Suprapubic skin (tissue), 4 donors: ENCODE measurements at regions not wholly inside any gene's neighbourhood (a gene's known extent, or its start where the extent isn't known, plus 50 kb on each side); places are given as distances from the start of the nearest gene placed in this dataset.

Source experiments
- DNase-seq, 2 donors: peaks; one replicate each; pipeline ENCODE4 v3.0.0-alpha.2; 2019; ENCODE audit warnings: low spot score in 2 of 2
- H3K27ac ChIP-seq: fragments of 200-600 bp; sonication (generic); one replicate; pipeline ENCODE4 v1.5.1; 2019
- H3K27me3 ChIP-seq: fragments of 200-600 bp; sonication (generic); one replicate; pipeline ENCODE4 v1.5.1; 2019
- H3K36me3 ChIP-seq: fragments of 200-600 bp; sonication (generic); one replicate; pipeline ENCODE4 v1.5.1; 2019
- H3K4me1 ChIP-seq: fragments of 200-600 bp; sonication (generic); one replicate; pipeline ENCODE4 v1.5.1; 2019
- H3K4me3 ChIP-seq: fragments of 200-600 bp; sonication (generic); one replicate; pipeline ENCODE4 v1.5.1; 2019; ENCODE audit warnings: mild to moderate bottlenecking
- H3K9me3 ChIP-seq: fragments of 200-600 bp; sonication (generic); one replicate; pipeline ENCODE4 v1.5.1; 2019
- CTCF ChIP-seq, 2 donors: fragments of 200-600 bp in 1 of 2; fragments of 450-650 bp in 1 of 2; sonication (generic) in 1 of 2; IDR thresholded peaks; one replicate each; pipeline ENCODE4 v1.5.1; 2016 to 2019; ENCODE audit warnings: antibody characterized with exemption in 2 of 2, mild to moderate bottlenecking in 1 of 2, moderate library complexity in 1 of 2
- EP300 ChIP-seq: sonication (generic); formaldehyde crosslinking; IDR thresholded peaks from one replicate; pipeline ENCODE4 v1.6.1; 2017; ENCODE audit warnings: antibody characterized with exemption
- POLR2A ChIP-seq, 2 donors: fragments of 450-650 bp; IDR thresholded peaks; one replicate each; pipeline ENCODE4 v1.6.1; 2017; ENCODE audit warnings: antibody characterized with exemption in 2 of 2, mild to moderate bottlenecking in 2 of 2, moderate library complexity in 2 of 2
- POLR2AphosphoS5 ChIP-seq, 3 donors: sonication (generic); formaldehyde crosslinking; IDR thresholded peaks; one replicate each; pipeline ENCODE4 v1.6.1; 2017; ENCODE audit warnings: antibody characterized with exemption in 3 of 3
- WGBS: methylation state at CpG from one replicate; pipeline ENCODE4 v1.1.5; 2018; 5-methylcytosine and 5-hydroxymethylcytosine counted together

- no peaks in the 10 kb centered on the region for H3K27me3 ChIP-seq
- H3K27ac ChIP-seq, result no peak overlapping the region
- no peaks in the 10 kb centered on the region for H3K36me3 ChIP-seq
- no peaks in the 10 kb centered on the region for H3K4me1 ChIP-seq
- H3K9me3 ChIP-seq, result no peaks in the 10 kb centered on the region
- 71% methylated on average over 4 of the region's 4 CpGs for WGBS
- H3K4me3 ChIP-seq, result no peak overlapping the region
- no peak for DNase-seq
- TF ChIP-seq POLR2A (IDR thresholded peaks at IDR 0.05) (no peak), POLR2AphosphoS5 (IDR thresholded peaks at IDR 0.05) (no peak), CTCF (IDR thresholded peaks at IDR 0.05) (no peak), EP300 (no peak)
Observed at GRCh38 chr3:145739926-145740325, 421.1 kb downstream of the PLOD2 start.

- no peak overlapping the region for H3K27ac ChIP-seq
- TF ChIP-seq EP300 (no peak), CTCF (IDR thresholded peaks at IDR 0.05) (no peak), POLR2AphosphoS5 (IDR thresholded peaks at IDR 0.05) (no peak), POLR2A (IDR thresholded peaks at IDR 0.05) (no peak)
- H3K4me3 ChIP-seq, result no peak overlapping the region
- DNase-seq, result no peak
- no peaks in the 10 kb centered on the region for H3K36me3 ChIP-seq
- H3K4me1 ChIP-seq, result no peaks in the 10 kb centered on the region
- H3K9me3 ChIP-seq, result no peaks in the 10 kb centered on the region
- WGBS, result 86% methylated on average over 2 of the region's 2 CpGs
- H3K27me3 ChIP-seq, result no peaks in the 10 kb centered on the region
Observed at GRCh38 chr3:145750657-145751056, 410.3 kb downstream of the PLOD2 start.

GRCh38 chr3:145752576-145752975 lies 408.4 kb downstream of the PLOD2 start:
- no peak overlapping the region for H3K4me3 ChIP-seq
- no peak overlapping the region for H3K27ac ChIP-seq
- H3K36me3 ChIP-seq, result no peaks in the 10 kb centered on the region
- no peak for DNase-seq
- WGBS, result 50% methylated on average over 1 of the region's 1 CpG
- TF ChIP-seq POLR2AphosphoS5 (IDR thresholded peaks at IDR 0.05) (no peak), EP300 (no peak)
- no peaks in the 10 kb centered on the region for H3K9me3 ChIP-seq
- no peaks in the 10 kb centered on the region for H3K4me1 ChIP-seq
- H3K27me3 ChIP-seq, result no peaks in the 10 kb centered on the region

- WGBS, result 85% methylated on average over 3 of the region's 3 CpGs
- Histone ChIP-seq H3K27ac (no peak overlapping the region), H3K36me3 (no peaks in the 10 kb centered on the region), H3K27me3 (no peaks in the 10 kb centered on the region), H3K4me3 (no peak overlapping the region), H3K9me3 (no peaks in the 10 kb centered on the region), H3K4me1 (no peaks in the 10 kb centered on the region)
- DNase-seq, result no peak
- no peak for TF ChIP-seq POLR2A (IDR thresholded peaks at IDR 0.05)
- no peak for TF ChIP-seq CTCF (IDR thresholded peaks at IDR 0.05)
- no peak for TF ChIP-seq POLR2AphosphoS5 (IDR thresholded peaks at IDR 0.05)
- TF ChIP-seq EP300, result no peak
Observed at GRCh38 chr3:145754605-145755289, 406.2 kb downstream of the PLOD2 start.

- Histone ChIP-seq H3K27ac (no peak overlapping the region), H3K4me3 (no peak overlapping the region), H3K9me3 (no peaks in the 10 kb centered on the region), H3K27me3 (no peaks in the 10 kb centered on the region), H3K4me1 (no peaks in the 10 kb centered on the region), H3K36me3 (no peaks in the 10 kb centered on the region)
- DNase-seq, result no peak
- TF ChIP-seq POLR2A (IDR thresholded peaks at IDR 0.05) (no peak), POLR2AphosphoS5 (IDR thresholded peaks at IDR 0.05) (no peak), CTCF (IDR thresholded peaks at IDR 0.05) (no peak), EP300 (no peak)
- 76% methylated on average over 1 of the region's 1 CpG for WGBS
Observed at GRCh38 chr3:145760036-145760435, 400.9 kb downstream of the PLOD2 start.

- Histone ChIP-seq H3K9me3 (no peaks in the 10 kb centered on the region), H3K4me3 (no peak overlapping the region), H3K4me1 (no peaks in the 10 kb centered on the region), H3K27me3 (no peaks in the 10 kb centered on the region), H3K36me3 (no peaks in the 10 kb centered on the region), H3K27ac (no peak overlapping the region)
- DNase-seq, result no peak
- 86% methylated on average over 1 of the region's 1 CpG for WGBS
- TF ChIP-seq EP300 (no peak), POLR2AphosphoS5 (IDR thresholded peaks at IDR 0.05) (no peak), POLR2A (IDR thresholded peaks at IDR 0.05) (no peak), CTCF (IDR thresholded peaks at IDR 0.05) (peak in 1 of 2 donors; percentile 9)
Observed at GRCh38 chr3:145767909-145768308, 393.1 kb downstream of the PLOD2 start.
